ENCODE measurements at regions not wholly inside any gene's neighbourhood (a gene's known extent, or its start where the extent isn't known, plus 50 kb on each side); places are given as distances from the start of the nearest gene placed in this dataset.

DNA sequence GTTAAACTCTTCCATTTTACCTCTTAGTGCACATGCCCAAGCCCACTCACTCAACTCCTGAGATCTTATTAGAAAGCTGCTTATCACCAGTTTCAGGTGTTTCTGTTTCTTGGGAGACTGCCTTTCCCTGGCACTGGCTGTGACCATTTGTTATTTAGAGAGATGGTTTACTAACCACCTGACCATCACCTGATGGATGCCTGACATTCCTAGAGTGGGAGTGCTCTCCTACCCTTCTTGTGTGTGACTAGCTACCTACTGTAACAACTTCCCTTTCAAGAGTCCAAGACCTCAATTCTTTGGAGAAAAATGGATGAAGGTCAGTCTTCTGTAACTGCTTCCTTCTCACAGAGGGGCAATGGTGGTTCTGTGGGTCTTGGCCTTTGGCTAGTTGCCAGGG is 755.2 kb upstream of the ADAMTS5 start:
- TF ChIP-seq POLR2A (IDR thresholded peaks at IDR 0.05) (no peak), EP300 (IDR thresholded peaks at IDR 0.05) (no peak)
- TF ChIP-seq, protein P1, sequence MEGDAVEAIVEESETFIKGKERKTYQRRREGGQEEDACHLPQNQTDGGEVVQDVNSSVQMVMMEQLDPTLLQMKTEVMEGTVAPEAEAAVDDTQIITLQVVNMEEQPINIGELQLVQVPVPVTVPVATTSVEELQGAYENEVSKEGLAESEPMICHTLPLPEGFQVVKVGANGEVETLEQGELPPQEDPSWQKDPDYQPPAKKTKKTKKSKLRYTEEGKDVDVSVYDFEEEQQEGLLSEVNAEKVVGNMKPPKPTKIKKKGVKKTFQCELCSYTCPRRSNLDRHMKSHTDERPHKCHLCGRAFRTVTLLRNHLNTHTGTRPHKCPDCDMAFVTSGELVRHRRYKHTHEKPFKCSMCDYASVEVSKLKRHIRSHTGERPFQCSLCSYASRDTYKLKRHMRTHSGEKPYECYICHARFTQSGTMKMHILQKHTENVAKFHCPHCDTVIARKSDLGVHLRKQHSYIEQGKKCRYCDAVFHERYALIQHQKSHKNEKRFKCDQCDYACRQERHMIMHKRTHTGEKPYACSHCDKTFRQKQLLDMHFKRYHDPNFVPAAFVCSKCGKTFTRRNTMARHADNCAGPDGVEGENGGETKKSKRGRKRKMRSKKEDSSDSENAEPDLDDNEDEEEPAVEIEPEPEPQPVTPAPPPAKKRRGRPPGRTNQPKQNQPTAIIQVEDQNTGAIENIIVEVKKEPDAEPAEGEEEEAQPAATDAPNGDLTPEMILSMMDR (IDR thresholded peaks at IDR 0.05) = no peak
